ENCODE measurements at regions not wholly inside any gene's neighbourhood (a gene's known extent, or its start where the extent isn't known, plus 50 kb on each side); places are given as distances from the start of the nearest gene placed in this dataset.

GRCh38 chr1:196001188-196001587 is 607.1 kb downstream of the KCNT2 start:
- no peak for DNase-seq (ENCODE audit: low read depth)

DNA sequence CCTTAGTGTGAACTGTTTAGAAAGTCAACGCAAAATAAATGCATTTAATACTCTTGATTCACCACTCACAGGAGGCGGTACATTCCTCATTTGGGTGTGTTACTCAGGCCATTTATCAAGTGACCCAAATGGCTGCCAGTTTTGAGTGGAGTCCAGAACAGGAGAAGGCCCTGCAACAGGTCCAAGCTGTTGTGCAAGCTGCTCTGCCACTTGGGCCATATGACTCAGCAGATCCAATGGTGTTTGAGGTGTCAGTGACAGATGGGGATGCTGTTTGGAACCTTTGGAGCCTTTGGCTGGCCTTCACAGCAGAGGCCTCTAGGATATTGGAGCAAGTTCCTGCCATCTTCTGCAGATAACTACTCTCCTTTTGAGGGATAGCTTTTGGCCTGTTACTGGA is 609.2 kb downstream of the KCNT2 start:
- DNase-seq (ENCODE audit: low read depth) = no peak

GRCh38 chr1:195981448-195982139 is 626.6 kb downstream of the KCNT2 start:
- no peak for DNase-seq (ENCODE audit: low read depth)

DNA sequence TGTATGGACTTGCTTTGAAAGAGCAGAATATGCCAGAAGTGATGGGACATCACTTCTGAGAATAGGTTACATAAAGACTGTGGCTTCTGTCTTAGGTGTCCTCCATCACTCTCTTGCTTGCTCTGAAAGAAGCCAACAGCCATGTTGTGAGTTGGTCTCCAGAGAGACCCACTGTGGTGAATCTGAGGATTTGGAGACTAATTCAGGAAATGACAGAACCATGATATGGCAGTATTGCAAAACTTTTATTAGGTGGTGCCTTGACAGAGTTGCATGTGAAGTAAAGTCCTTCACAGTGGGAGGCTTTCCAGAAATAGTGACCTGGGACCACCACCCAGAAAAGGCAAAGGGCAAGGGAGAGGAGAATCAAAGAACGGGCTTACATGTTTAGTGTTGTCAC is 628.6 kb downstream of the KCNT2 start:
- no peak for DNase-seq (ENCODE audit: low read depth)

DNA sequence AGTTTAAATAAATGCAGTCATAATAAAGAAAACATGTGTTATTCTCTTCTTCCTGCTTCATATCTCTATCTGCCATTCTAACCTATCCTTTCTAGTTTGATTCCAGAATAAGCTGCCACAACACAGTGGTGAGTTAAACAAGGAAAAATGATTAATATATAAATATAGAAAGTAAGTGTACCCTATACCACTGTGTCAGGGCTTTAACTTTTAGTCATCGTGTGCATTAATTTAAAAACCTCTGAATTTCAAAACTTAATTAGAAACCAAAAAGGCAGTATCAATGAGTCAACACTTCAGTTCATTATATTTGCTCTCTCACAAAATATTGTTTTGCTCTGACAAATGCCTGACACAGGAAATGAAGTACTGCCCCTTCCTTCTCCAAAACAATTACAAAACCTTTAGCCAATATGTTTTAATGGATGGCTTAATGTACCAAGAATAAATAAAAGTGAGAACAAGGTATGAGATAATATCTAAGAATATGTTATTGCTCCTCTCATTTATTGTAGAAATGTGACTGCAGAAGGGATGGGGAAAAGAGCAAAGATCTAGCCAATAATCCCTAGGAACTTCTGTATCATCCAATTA is 634.8 kb downstream of the KCNT2 start:
- no peak for DNase-seq (ENCODE audit: low read depth)

DNA sequence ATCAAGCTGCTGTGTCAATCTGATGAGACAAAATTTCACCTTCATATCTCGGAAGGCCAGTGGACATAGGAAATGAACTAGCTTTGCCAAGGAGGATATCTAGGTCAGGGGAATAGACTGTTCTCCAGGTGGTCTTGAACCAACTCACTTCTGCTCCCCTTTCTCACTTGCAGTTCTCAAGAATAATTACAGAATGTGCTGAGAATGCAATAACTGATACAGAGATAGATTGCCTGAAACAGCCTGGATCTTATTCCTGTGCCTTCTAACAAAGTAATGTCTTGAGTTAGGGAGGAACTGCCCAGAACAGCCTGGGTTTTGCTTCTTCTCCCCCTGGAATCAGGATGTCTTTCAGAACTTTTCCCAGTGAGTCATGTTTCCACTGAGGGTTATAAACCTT is 636.7 kb downstream of the KCNT2 start:
- no peak for DNase-seq (ENCODE audit: low read depth)

- no peak for DNase-seq (ENCODE audit: low read depth)
Observed at GRCh38 chr1:195970209-195970608, 638.0 kb downstream of the KCNT2 start.

- no peak for DNase-seq (ENCODE audit: low read depth)
Observed at GRCh38 chr1:195965475-195965874, 642.8 kb downstream of the KCNT2 start.

DNA sequence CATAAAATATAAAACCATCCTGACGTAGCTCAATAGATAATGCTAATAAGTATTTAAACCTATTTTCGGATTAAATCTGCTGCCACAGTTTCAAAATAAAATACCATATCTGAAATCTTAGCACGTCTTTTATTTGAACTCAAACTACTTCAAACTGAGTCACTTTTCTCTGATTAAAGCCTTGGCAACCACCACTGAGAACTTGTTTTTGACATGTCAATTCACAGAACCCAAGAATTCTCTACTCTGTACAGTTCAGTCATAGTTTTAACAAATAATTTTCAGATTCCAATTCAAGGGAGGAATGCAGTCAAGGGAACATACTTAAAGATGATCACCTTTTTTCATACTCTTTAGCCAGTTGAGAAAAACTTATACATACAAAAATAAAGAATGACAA is 643.2 kb downstream of the KCNT2 start:
- DNase-seq (ENCODE audit: low read depth) = no peak

- DNase-seq (ENCODE audit: low read depth) = no peak
Observed at GRCh38 chr1:195964516-195964915, 643.7 kb downstream of the KCNT2 start.

- no peak for DNase-seq (ENCODE audit: low read depth)
Observed at GRCh38 chr1:195962051-195962450, 646.2 kb downstream of the KCNT2 start.

DNA sequence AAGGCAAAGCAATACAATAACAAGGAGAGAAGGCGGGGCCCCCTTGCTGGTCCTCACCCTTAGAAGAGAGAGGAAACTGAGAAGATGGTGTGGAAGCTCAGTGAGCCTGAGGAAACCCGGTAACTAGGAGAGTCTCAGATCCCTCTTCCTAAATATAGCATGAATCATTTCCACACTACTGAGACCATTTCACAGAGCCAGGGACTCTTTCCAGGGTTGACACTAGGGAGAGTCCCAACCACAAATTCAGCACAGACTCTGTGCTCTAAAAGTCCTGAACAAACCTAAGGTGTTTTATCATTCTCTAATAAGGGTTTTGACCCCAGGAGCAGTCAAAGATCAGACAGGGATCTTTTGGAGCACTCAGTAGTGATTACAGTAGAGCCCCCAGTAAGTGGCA is 647.7 kb downstream of the KCNT2 start:
- no peak for DNase-seq (ENCODE audit: low read depth)

- no peak for DNase-seq (ENCODE audit: low read depth)
Observed at GRCh38 chr1:195958131-195958530, 650.1 kb downstream of the KCNT2 start.

DNA sequence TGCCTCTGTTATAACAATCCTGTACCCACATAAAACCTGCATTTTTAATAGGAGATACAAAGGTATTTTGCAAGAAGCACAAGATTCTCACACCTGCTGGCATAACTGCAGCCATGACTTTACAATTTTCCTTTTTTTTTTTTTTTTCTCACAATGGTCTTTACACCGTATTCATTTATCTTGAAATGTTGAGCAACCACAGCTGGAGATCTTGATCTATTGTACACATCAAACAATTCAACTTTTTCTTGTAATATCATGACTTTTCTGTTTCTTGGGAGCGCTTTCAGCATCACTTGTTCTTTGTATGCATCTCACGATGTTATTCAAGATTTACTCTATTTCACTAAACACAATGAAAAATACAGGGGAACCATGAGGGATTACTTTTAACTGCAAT is 651.4 kb downstream of the KCNT2 start:
- no peak for DNase-seq (ENCODE audit: low read depth)

DNA sequence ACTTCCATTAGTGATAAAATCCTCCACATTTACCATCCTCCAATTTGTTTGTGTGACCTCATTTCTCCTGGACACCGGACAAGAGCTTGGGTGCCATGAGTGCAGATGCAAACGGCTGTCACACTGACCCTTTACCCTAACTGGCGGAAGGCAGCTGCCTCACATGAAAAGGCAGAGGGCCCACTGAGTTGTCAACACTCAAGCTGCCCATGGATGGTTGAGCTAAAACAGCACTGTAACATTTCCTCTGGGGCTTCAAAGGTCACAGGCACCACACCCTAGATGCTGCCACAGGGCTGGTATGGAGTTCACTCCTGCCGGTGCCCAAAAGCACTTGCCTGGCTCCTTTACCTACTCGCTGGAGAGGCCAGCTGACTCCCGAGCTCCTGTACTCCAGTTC is 653.4 kb downstream of the KCNT2 start:
- DNase-seq (ENCODE audit: low read depth) = no peak

GRCh38 chr1:195951313-195951712 is 656.9 kb downstream of the KCNT2 start:
- no peak for DNase-seq (ENCODE audit: low read depth)

DNA sequence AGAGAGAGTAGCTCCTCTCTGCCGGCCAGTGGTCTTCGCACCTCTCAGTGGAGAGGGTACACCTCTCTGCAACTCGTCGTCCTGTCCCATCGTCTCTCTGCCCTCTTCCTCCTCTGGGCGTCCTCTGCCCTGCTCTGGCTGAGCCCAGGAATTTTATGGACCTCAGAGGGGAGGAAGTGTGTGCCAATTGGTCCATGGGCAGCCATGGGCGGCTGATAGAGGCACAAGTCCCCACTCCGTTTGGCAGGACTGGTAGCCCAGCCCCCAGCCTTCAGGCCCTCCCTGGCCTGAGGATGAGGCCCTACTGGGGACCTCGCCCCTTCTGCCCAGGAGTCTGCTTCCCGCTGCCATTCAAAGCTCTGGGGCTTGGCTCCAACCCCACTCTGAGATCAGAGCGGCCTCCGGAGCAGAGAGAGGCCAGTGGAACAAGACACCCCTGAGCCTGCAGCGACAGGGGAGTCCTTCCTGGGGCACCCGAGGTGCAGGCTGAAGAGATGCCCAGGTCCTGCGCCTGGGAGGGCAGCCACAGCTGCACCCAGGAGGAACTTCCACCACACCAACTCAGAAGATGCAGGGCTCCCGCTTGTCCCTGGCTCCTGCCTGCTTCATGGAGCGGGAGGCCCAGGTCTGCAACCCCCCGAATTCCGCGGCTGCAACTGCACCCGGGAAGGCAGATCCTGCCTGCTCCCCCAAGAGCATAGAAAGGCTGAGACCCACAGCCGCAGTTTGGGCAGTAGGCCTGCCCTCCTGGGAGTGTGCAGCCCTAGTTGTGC is 659.9 kb downstream of the KCNT2 start:
- no peak for DNase-seq (ENCODE audit: low read depth)

GRCh38 chr1:195946500-195946899 is 661.7 kb downstream of the KCNT2 start:
- DNase-seq (ENCODE audit: low read depth) = no peak

GRCh38 chr1:195941795-195942194 is 666.4 kb downstream of the KCNT2 start:
- DNase-seq (ENCODE audit: low read depth) = no peak

GRCh38 chr1:195941314-195941713 is 666.9 kb downstream of the KCNT2 start:
- DNase-seq (ENCODE audit: low read depth) = no peak

GRCh38 chr1:195939844-195940243 is 668.4 kb downstream of the KCNT2 start:
- no peak for DNase-seq (ENCODE audit: low read depth)

DNA sequence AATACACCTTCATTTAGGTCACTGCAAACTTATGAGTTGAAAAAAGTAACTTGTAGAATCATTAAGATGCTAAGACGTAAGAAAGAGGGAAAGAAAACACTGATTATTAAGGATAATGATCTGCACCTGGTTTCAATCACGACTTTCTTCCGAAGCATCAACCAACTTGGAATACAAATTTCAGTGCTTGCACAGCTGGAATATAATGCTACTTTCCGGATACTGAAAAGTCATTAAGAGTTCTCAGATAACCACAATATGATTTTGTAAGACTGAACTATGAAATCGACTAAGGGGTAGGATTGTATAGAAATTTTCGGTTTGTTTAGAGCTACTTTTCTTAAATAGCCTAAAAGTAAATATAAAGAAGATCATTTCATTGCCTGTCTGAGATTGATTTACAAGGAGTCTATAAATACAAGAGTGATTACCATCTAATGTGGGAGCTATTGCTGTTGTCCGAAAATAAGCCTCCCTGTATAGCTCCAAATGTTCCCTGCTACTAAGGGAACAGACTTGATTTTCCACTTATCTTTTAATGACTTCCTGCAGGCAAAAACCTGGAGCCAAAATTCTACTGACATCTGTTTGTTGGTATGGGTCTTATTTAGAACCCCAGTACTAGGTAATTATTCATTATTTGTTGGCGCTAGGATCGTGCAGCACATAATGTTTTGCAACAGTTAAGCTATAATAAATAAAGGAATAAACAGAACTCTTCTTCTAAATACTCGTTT is 673.3 kb downstream of the KCNT2 start:
- DNase-seq (ENCODE audit: low read depth) = no peak

DNA sequence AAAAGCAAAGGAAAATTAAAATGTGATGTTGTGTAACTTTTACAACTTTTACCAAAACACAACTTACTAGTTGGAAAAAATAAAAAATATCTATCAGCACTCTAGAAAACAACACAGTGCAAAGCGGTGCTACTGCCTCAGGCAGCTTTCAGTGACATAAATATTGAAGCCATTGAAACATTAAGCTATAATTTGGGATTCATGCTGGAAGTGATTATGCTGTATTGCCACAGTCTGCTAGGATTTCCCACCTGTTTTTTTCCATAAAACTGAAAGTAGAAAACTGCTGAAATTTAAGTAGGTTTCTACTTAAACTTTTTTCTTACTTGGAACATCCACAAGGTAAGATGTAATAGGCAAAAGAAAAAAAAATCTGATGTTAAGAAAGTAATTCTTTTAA is 674.4 kb downstream of the KCNT2 start:
- DNase-seq (ENCODE audit: low read depth) = no peak
